IMR-90 (cell line): ENCODE measurements at regions not wholly inside any gene's neighbourhood (a gene's known extent, or its start where the extent isn't known, plus 50 kb on each side); places are given as distances from the start of the nearest gene placed in this dataset.

Experiments used
- ATAC-seq: fragments of 200-7000 bp; cut with Tn5 transposase; 2 replicates; pipeline ENCODE4 v1.9.1; 2020; ENCODE audit warnings: low read depth, mild to moderate bottlenecking, moderate library complexity
- BruUV-seq: library from RNA; stranded (reverse); fragments of 400-500 nt; replicated peaks from 2 replicates; lab custom pipeline; 2021; lab: Mats Ljungman, UMichigan
- CTCF ChIA-PET: fragments of 300-600 bp; formaldehyde crosslinking; extraction: SDS; loops from one replicate; lab custom pipeline; 2021; ENCODE audit warnings: antibody characterized with exemption; lab: Yijun Ruan, JAX
- POLR2A ChIA-PET: fragments of 300-600 bp; sonication (Branson Sonifier 250); formaldehyde crosslinking; loops from one replicate; lab custom pipeline; 2022; ENCODE audit warnings: antibody characterized with exemption; ENCODE audit not compliant: unreplicated experiment; lab: Charles Lee
- DNase-seq: peaks from one replicate; pipeline ENCODE4 v3.0.0; 2013
- H2AFZ ChIP-seq: replicated peaks from 2 replicates; pipeline ENCODE3; 2013; ENCODE audit warnings: low read length, mild to moderate bottlenecking; ENCODE audit not compliant: poor library complexity
- H2AK5ac ChIP-seq: 2 replicates; pipeline ENCODE4 v1.6.1; 2013; ENCODE audit warnings: low read depth, low read length, inconsistent platforms
- H2AK9ac ChIP-seq: replicated peaks from 2 replicates; pipeline ENCODE3; 2013; ENCODE audit warnings: mild to moderate bottlenecking, low read depth, low read length, moderate library complexity; ENCODE audit not compliant: poor library complexity
- H2BK120ac ChIP-seq: 2 replicates; pipeline ENCODE4 v1.6.1; 2013; ENCODE audit warnings: low read depth, low read length, inconsistent platforms
- H2BK15ac ChIP-seq: 3 replicates; pipeline ENCODE4 v1.6.1; 2013; ENCODE audit warnings: low read depth, low read length, inconsistent platforms
- H2BK20ac ChIP-seq: 2 replicates; pipeline ENCODE4 v1.6.1; 2013; ENCODE audit warnings: low read depth, mild to moderate bottlenecking, inconsistent platforms, low read length, moderate library complexity
- H2BK5ac ChIP-seq: 2 replicates; pipeline ENCODE4 v1.6.1; 2013; ENCODE audit warnings: mild to moderate bottlenecking, low read depth, low read length, inconsistent platforms; ENCODE audit not compliant: poor library complexity, severe bottlenecking
- H3K14ac ChIP-seq: replicated peaks from 2 replicates; pipeline ENCODE4 v1.6.1; 2013; ENCODE audit warnings: low read depth, low read length, inconsistent platforms
- H3K18ac ChIP-seq: 2 replicates; pipeline ENCODE4 v1.6.1; 2013; ENCODE audit warnings: low read depth, low read length, control low read depth
- H3K23ac ChIP-seq: 2 replicates; pipeline ENCODE4 v1.6.1; 2013; ENCODE audit warnings: low read depth, low read length, inconsistent platforms
- H3K27ac ChIP-seq: 2 replicates; pipeline ENCODE4 v1.5.1; 2013; ENCODE audit warnings: mild to moderate bottlenecking, control low read depth, low read length; ENCODE audit not compliant: insufficient read depth
- H3K27me3 ChIP-seq: 2 replicates; pipeline ENCODE4 v1.6.1; 2013; ENCODE audit warnings: low read length; ENCODE audit not compliant: control insufficient read depth, insufficient read depth
- H3K36me3 ChIP-seq: 2 replicates; pipeline ENCODE4 v1.6.1; 2013; ENCODE audit warnings: low read length, mixed read lengths; ENCODE audit not compliant: control insufficient read depth, insufficient read depth
- H3K4ac ChIP-seq: 2 replicates; pipeline ENCODE4 v1.6.1; 2013; ENCODE audit warnings: low read depth, low read length, inconsistent platforms
- H3K4me1 ChIP-seq: 2 replicates; pipeline ENCODE4 v1.6.1; 2013; ENCODE audit warnings: low read length, mixed read lengths; ENCODE audit not compliant: control insufficient read depth, insufficient read depth
- H3K4me2 ChIP-seq: 2 replicates; pipeline ENCODE4 v1.6.1; 2013; ENCODE audit warnings: low read depth, mild to moderate bottlenecking, control low read depth, low read length, moderate library complexity
- H3K4me3 ChIP-seq: 2 replicates; pipeline ENCODE4 v1.5.1; 2013; ENCODE audit warnings: low read depth, mild to moderate bottlenecking, control low read depth, low read length, moderate library complexity; ENCODE audit not compliant: insufficient read depth
- H3K56ac ChIP-seq: 2 replicates; pipeline ENCODE4 v1.6.1; 2013; ENCODE audit warnings: low read length, inconsistent platforms; ENCODE audit not compliant: insufficient read depth; ENCODE audit errors: extremely low read depth
- H3K79me1 ChIP-seq, 2 experiments: 2 replicates each; pipeline ENCODE4 v1.6.1; 2013; ENCODE audit warnings: low read length in 2 of 2, inconsistent platforms in 1 of 2, low read depth in 1 of 2
- H3K9ac ChIP-seq: 2 replicates; pipeline ENCODE4 v1.6.1; 2013; ENCODE audit warnings: low read depth, low read length, control low read depth
- H3K9me1 ChIP-seq: 2 replicates; pipeline ENCODE4 v1.6.1; 2013; ENCODE audit warnings: low read length, inconsistent platforms; ENCODE audit not compliant: insufficient read depth
- H3K9me3 ChIP-seq: 2 replicates; pipeline ENCODE4 v1.6.1; 2013; ENCODE audit warnings: low read length; ENCODE audit not compliant: control insufficient read depth, insufficient read depth
- H4K20me1 ChIP-seq: 2 replicates; pipeline ENCODE4 v1.6.1; 2013; ENCODE audit warnings: low read length, inconsistent platforms; ENCODE audit not compliant: insufficient read depth
- H4K5ac ChIP-seq: 2 replicates; pipeline ENCODE4 v1.6.1; 2013; ENCODE audit warnings: mild to moderate bottlenecking, low read depth, low read length, control low read depth
- H4K8ac ChIP-seq, 2 experiments: 2 replicates each; pipeline ENCODE4 v1.6.1; 2013; ENCODE audit warnings: low read depth in 2 of 2, low read length in 2 of 2, control low read depth in 1 of 2, inconsistent platforms in 1 of 2
- H4K91ac ChIP-seq: 2 replicates; pipeline ENCODE4 v1.6.1; 2013; ENCODE audit warnings: low read depth, low read length, inconsistent platforms; ENCODE audit not compliant: insufficient read depth
- ELK1 ChIP-seq: fragments of 150-350 bp; IDR thresholded peaks from 2 replicates; pipeline ENCODE4 v1.6.1; 2016; ENCODE audit warnings: low read depth, mild to moderate bottlenecking, low read length, moderate library complexity, borderline replicate concordance
- FOS ChIP-seq: fragments of 150-350 bp; IDR thresholded peaks from 2 replicates; pipeline ENCODE4 v1.6.1; 2016; ENCODE audit warnings: low read depth, low read length
- RAD21 ChIP-seq: IDR thresholded peaks from 2 replicates; pipeline ENCODE4 v1.6.1; 2012; ENCODE audit warnings: low read length, improper control_type of control experiment
- RCOR1 ChIP-seq: IDR thresholded peaks from 2 replicates; pipeline ENCODE4 v1.6.1; 2012; ENCODE audit warnings: mild to moderate bottlenecking, low read length, improper control_type of control experiment; ENCODE audit not compliant: insufficient replicate concordance
- RFX5 ChIP-seq: IDR thresholded peaks from 2 replicates; pipeline ENCODE4 v1.8.0; 2012; ENCODE audit warnings: low read depth, mild to moderate bottlenecking, low read length, moderate library complexity
- WGBS, 2 experiments: methylation state at CpG; one replicate each; pipeline versions ENCODE4 v1.1.5 to v1.1.7; 2013; ENCODE audit warnings: missing lambda C conversion rate in 2 of 2; ENCODE audit not compliant: insufficient read length in 1 of 2; ENCODE audit errors: extremely low coverage in 2 of 2; 5-methylcytosine and 5-hydroxymethylcytosine counted together
- dilution Hi-C: fragments of 300-500 bp; cut with HindIII; formaldehyde crosslinking; loops from one replicate; pipeline ENCODE4 v1.14.3; 2018; ENCODE audit warnings: low sequenced_read_pairs; ENCODE audit not compliant: unreplicated experiment
- in situ Hi-C: fragments of 300-500 bp; cut with MboI; formaldehyde crosslinking; loops from 3 replicates; pipeline ENCODE4 v1.14.3; 2019; ENCODE audit warnings: low sequenced_read_pairs, inconsistent platforms, mixed read lengths
- intact Hi-C: fragments of 100-400 bp; cut with micrococcal nuclease; formaldehyde crosslinking; loops from 2 replicates; pipeline ENCODE4 v1.10.0; 2022

DNA sequence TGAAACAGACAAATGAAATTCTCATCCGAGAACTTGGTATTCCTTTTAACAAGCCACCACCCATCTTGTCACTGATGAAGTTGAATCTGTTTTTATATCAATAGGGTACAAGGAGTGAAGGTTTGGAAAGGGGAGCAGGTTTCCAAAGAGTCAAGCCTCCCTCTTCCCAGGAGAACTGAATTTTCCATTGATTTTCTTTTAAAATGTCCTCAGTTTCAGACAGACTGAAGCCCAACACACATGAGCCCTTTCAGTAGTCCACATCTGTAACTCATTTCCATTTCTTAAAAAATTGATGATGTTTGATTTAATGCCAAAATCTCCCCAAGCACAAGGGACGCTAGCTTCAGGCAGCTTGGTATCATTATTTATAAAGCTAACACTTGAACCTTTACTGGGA lies 187.7 kb downstream of the FOXB1 start:
- Histone ChIP-seq H2BK15ac (no peak overlapping the region), H3K9me1 (no peaks in the 10 kb centered on the region), H3K18ac (no peak overlapping the region), H4K20me1 (no peaks in the 10 kb centered on the region), H3K27ac (no peak overlapping the region), H2BK120ac (no peak overlapping the region), H4K5ac (no peak overlapping the region), H4K91ac (no peak overlapping the region), H3K14ac (no peak overlapping the region), H3K4me2 (no peak overlapping the region), H3K4ac (no peak overlapping the region), H3K56ac (no peak overlapping the region), H3K9ac (no peak overlapping the region), H3K27me3 (peaks cover 2% of the 10 kb centered on the region), H2BK5ac (no peak overlapping the region), H3K36me3 (no peaks in the 10 kb centered on the region), H4K8ac (no peak overlapping the region), H3K79me1 (no peaks in the 10 kb centered on the region), H3K4me3 (no peak overlapping the region), H3K9me3 (no peaks in the 10 kb centered on the region), H3K23ac (no peak overlapping the region), H2AK5ac (no peak overlapping the region), H2AK9ac (no peak overlapping the region), H2AFZ (no peak overlapping the region), H3K4me1 (no peaks in the 10 kb centered on the region), H2BK20ac (no peak overlapping the region)
- DNase-seq (no peak), ATAC-seq (no peak)
- dilution Hi-C loops (no loop called here), in situ Hi-C loops (no loop called here), intact Hi-C loops (no loop called here)
- CTCF ChIA-PET = no interaction called here
- no CpG with 5 or more reads among the region's 2 CpGs for WGBS, 2 experiments
- no TSS peak for BruUV-seq
- TF ChIP-seq RAD21 (no peak), RFX5 (no peak), FOS (no peak), ELK1 (no peak), RCOR1 (no peak)
- POLR2A ChIA-PET = no interaction called here
